ENCODE measurements at regions not wholly inside any gene's neighbourhood (a gene's known extent, or its start where the extent isn't known, plus 50 kb on each side); places are given as distances from the start of the nearest gene placed in this dataset.
"Not testable (repeated sequence)": the region's sequence is repeated elsewhere in the genome, so short reads cannot be mapped to it uniquely, and the experiment has no call there.

DNA sequence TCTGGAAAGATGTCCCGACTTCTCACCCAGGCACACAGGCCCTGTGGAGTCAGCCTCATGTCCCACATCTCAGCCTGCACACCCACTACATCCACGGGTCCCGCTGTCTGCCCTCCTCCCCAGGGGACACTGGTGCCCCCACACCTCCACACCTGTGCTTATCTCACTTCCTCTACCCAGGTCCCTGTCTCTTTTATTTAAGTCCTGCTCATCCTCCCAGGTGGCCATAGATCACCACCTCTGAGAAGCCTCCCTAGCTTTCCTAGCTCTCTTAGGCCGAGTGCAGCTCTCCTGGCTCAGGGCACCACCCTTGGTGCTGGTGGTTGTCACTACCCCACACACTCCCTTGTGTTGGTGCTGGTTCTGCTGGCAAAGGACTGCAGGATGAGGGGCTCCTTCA is 143.6 kb upstream of the PITX1 start:
- DNase-seq = no peak

DNA sequence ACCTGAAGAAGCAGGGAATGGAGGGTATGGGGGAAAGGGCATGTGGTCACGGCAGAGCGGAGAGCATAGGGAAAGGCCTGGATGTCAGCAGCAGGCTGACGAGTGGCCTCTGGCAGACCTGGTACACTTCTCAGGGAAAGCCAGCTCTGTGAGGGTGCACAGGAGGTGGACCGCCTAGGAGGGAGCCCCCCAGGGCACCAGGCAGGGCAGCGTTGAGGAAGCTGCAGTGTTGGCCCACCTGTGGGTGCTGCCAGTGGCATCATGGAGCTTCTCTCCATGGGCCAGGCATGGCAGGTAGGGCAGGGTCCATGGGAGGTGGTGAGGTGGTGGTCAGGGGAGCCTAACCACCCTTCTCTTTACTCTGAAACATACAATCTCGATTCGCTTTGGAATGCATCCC is 143.0 kb upstream of the PITX1 start:
- no peak for DNase-seq

DNA sequence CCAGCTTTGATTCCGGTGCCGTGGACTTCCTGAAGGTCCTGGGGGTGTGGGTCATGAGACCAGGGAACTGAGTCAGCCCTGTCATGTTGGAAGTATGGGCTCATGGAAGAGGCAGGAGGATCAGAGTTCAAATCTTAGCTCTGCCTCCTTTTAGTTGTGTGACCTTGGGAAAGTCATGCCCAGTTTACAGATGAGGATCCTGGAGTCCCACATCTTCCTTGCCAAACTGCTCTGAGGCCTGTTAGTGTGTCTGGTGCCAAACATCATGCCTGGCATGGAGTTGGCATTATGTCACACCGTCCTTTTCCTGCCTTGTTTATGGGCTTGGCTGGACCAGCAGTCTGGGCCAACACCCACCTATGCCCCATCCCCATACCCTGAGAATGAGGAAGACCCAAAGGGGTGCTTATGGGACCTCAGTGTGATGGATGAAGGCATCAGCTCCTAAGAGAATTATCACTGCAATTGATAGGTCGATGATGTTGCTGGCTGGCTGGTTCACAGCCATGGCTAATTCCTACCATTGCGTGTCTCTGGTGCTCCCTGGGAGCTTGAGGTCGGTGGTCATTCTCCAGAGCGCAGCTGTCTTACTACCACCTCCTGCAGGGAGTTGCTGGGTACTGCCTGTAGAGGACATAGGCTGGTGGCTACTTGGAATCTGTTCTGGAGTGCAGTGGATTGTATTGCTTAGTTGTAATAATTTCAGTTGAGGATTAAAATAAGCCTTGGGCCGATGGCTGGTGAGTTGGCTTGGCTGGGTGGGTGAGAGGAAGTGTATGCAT is 140.5 kb upstream of the PITX1 start:
- no peak for DNase-seq

DNA sequence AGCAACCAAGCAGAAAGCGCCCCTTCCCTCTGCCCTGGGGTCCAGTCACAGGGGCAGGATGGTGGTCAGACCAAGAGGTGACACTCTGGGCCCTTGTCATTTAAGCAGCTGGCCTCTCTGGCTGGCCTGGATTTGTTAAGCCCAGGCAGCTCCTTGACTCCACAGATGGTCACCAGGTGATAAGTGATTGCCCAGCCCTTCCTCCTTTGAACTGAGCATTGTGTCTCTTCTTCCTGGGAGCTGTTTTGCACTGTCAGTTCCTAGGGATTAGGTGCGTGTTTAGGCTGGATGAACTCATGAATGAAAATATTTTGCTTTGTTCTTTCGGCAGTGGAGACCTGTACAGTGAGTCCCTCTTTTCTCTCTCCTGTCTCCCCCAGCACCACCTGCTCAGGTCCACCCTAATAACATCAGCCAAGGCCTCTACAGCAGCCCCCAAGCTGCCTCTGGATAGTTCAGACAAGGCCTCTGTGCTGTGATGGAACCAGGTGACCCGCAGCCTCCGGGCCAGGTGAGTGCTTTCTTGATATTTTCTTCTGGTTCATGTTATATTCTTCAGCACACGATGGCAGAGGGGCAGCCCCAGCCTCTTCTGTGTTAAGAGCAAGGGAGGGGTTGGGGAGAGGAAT is 139.7 kb upstream of the PITX1 start:
- no peak for DNase-seq

DNA sequence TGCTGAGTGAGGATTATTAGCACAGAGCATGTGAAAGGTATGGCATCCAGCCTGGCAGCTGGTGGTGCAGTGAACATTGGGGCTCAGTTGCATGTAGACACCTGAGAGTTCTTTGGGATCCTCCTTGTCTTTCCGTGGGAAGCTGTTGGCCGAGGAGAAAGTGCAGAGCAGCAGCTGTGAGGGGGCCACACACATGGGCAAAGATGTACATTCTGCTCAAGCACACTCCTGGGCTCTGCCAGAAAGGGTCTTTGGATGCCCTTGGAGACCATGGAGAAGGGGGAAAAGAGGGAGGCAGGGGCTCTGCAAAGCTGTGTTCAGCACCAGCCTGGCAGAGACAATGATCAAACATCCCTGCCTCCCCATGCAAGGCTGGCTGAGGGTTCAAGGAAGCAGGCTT is 138.7 kb upstream of the PITX1 start:
- DNase-seq = no peak

DNA sequence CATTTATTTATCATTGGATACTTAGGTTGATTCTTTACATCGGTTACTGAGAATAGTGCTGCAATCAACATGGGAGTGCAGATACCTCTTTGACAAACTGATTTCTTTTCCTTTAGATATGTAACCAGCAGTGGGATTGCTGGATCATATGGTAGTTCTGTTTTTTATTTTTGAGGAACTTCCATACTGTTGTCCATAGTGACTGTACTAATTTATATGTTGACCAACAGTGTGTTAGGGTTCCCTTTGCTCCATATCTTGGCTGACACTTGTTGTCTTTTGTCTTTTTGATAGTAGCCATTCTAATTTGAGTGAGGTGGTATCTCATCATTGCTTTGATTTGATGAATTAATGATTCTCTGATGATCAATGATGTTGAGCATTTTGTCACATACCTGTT is 137.3 kb upstream of the PITX1 start:
- DNase-seq = no peak

DNA sequence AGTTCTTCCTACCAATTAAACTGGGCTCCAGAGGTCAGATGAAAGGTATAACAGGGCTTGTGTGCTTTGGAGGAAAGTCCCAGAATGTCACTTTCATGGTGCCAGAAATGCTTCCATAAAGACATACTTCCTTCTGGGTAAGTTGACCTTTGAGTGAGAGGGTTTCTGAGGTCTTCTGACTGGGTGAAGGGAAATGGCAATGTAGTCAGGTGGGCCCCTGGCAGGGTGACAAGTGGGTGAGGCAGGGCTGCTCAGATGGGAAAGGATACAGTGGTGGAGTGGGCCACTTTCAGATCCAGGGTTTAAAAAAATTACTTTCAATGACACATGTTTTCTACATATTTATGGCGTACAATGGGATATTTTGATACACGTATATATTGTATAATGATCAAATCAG is 136.5 kb upstream of the PITX1 start:
- DNase-seq = no peak

DNA sequence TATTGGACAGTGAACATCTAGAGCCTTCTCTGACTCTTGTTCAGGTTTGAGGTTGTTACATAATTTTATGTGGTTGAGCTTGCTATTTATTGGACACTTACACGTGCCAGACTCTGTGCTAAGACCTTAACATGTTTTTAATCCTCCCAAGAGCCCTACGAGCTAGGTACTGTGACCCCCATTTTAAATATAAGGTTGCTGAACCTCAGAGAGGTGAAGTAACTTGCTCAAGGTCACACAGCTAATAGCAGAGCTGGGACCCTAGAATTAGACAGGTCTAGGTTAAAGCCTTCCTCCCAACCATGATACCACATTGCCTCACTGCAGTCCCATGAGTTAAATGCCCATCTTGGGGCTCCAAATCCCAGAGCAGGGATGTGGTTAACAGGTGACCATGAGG is 135.7 kb upstream of the PITX1 start:
- DNase-seq = no peak

DNA sequence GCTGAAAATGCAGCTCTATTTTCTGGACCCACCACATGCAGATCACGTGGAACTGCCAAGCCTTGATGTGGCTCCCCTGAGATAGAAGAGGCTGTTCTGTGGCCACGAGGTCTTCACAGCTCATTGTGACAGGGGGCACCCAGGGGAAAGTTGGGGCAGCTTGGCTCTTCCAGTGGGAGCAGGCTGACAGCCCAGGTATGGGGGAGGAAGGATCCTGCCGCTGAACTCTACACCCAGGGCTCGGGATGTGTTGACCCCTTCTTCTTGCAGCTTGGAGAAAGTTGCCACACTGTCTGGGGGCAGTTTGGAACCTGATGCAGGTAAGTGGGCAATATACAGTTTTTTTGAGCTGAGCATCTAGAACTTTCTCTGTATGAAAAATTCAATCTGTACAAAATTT is 133.6 kb upstream of the PITX1 start:
- no peak for DNase-seq

DNA sequence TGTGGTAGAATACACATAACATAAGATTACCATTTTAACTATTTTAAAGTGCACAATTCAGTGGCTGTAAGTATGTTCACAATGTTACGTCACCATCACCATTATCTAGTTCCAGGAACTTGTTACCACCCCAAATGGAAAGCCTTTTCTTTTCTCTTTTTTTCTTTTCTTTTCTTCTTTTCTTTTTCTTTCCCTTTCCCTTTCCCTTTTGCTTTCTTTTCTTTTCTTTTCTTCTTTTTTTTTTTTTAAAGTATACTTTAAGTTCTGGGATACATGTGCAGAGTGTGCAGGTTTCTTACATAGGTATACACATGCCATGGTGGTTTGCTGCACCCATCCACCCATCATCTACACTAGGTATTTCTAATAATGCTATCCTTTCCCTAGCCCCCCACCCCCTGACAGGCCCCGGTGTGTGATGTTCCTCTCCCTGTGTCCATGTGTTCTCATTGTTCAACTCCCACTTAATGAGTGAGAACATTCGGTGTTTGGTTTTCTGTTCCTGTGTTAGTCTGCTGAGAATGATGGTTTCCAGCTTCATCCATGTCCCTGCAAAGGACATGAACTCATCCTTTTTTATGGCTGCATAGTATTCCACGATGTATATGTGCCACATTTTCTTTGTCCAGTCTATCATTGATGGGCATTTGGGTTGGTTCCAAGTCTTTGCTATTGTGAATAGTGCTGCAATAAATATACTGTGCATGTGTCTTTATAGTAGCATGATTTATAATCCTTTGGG is 131.0 kb upstream of the PITX1 start:
- DNase-seq = not testable (repeated sequence)

DNA sequence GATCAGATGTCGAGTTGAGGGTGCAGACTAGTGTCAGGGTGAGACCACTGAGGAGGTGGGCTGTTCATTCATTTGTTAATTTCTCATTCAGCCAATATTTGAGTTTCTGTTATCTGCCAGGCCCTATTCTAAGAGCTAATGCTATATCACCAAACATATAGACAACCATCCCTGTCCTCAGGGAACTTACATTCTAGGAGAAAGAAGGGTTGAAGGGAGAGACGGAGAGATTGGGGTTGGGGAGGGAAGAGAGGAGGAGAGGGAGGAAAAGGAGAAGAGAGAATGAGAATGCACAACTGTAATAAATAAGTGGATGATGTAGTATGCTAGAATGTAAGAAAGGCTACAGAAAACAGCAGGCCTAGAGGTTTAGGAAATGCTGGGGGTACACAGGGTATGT is 129.9 kb upstream of the PITX1 start:
- no peak for DNase-seq

DNA sequence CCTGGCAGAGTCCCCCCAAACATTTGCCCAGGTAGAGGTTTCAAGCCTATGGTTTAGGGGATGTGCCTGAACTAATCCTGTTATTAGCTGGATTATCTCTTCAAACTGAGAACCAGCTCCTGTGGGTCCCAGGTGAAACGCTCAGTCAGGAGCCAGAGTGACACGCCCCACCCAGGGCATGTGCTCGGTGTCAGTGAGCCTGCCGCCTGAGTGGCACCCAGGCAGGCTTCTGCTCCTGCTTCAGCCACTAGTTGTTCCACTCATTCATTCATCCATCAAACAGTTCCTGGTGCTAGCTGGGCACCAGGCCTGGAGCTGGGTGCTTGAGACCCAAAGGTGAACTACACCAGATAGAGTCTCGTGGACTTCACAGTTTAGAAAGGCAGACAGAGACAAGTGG is 129.4 kb upstream of the PITX1 start:
- DNase-seq = no peak

DNA sequence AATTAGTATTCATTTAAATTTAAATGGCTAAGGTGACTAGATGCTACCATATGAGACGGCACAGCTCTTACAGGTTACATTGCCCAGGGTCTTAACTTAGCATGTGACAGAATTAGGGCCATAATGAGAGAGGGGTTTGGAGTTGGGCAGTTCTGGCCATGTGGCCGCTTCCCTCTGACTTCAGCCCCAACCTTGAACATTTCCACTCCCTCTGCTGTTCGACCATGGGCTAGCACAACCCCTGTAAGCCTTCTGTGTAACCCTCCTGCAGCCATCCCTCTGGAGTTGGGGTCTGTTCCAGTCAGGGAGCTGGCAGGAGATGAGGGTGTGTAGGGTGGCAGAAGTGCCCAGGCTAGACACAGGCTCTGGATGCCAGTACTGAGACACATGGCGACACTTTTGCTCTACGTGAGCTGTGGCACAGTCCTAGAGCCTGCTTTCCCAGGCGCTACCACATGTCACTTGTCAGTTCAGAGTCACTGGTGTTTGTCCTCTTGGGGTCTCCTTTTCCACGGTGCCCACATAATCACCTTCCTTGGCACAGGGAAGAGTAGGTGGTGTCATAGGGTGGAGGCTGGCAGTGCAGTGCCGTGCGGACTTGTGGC is 128.7 kb upstream of the PITX1 start:
- no peak for DNase-seq

DNA sequence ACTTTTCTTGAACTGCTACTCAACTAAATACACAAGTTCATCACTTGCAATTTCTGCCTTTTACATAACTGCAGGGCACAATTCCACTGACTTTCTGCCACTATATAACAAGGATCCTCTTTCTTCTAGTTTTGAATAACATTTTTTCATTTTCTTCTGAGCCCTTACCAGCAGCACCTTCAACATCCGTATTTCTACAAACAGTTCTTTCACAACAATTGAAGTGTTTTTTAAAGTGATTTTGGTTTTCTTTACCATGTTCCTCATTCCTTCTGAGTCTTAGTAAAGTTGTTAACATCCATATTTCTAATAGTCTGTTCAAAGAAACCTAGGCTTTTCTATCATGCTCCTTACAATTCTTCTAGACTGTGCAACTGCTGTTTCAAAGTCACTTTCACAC is 127.2 kb upstream of the PITX1 start:
- no peak for DNase-seq

DNA sequence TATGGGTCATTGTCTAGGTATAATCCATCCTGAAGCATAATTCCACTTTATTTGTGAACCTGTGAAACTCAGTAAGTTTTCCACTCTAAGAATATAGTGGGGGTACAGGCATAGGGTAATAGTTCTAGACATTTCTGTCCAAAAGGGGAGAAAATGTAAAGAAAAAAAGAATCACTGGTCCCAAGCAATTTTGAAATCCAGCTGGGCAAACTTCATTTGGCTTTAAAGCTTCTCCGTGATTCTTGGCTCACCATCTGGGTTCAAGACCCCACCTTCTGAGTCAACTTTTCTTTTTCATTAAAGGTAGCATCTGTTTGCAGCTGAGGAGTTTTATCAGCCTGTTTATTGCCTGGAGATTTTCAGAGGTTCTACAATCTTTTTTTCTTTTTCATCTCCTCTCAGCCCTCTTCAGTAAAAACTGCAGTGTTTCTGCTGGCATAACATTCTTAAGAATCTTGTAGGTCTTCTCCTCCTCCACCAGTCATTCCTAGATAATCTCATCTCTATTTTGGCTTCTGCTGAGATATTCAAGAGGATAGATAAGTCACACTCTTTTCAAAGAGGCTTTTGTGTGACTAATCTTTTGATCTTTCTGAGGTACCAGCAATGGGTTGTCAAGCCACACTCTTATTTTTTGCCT is 126.1 kb upstream of the PITX1 start:
- DNase-seq = no peak

DNA sequence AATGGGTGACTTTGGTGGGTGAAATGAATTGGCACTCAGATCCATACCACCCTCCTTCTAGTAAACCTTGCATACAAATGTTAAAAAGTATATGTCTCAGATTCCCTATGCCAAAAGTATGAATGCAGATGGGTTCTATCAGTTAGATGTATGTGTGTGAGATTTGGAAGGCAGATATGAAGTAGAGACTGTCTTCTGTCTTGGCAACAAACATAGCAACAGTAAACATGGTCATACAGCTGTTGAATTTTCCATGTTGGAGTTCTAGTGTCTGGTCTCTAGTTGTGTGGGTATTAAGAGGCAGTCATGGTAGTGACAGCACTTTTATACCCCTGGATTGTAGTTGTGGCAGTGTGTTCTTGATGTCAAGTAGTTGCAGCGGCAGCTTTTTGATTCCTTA is 125.6 kb upstream of the PITX1 start:
- DNase-seq = no peak

DNA sequence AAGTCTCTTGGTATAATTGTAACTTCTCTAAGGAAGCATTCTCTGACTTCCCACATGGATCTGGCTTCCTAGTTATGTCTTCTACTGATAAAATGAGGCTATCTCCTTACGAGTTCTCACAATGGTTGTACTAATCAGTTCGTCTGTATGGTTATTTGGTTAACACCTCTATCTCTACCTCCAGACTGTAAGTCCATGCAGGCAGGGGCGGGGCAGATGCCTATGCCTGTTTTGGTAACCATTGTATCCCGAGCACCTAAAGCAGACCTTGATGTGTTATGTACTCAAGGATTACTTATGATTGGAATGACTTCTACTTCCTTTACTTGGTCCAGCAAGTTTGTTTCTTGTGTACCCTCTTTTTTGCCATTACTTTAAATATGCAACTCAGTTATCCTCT is 125.0 kb upstream of the PITX1 start:
- no peak for DNase-seq

DNA sequence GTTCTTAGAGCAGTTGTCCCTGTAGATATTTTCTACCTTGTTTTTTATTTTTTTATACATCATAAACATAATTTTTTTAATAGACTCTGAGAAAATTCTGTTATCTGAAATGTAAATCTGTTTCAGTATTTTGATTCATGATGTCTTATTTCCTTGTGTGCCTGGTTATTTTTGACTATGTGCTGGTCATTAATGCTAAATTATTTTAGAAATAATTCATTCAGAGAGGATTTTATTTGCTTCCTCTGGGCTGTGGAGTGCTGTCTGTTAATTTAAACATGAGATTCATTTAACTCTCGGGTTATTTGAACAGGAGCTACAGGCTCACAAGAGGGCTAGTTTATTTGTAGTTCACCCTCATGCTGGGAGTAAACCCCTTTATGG is 124.3 kb upstream of the PITX1 start:
- no peak for DNase-seq

DNA sequence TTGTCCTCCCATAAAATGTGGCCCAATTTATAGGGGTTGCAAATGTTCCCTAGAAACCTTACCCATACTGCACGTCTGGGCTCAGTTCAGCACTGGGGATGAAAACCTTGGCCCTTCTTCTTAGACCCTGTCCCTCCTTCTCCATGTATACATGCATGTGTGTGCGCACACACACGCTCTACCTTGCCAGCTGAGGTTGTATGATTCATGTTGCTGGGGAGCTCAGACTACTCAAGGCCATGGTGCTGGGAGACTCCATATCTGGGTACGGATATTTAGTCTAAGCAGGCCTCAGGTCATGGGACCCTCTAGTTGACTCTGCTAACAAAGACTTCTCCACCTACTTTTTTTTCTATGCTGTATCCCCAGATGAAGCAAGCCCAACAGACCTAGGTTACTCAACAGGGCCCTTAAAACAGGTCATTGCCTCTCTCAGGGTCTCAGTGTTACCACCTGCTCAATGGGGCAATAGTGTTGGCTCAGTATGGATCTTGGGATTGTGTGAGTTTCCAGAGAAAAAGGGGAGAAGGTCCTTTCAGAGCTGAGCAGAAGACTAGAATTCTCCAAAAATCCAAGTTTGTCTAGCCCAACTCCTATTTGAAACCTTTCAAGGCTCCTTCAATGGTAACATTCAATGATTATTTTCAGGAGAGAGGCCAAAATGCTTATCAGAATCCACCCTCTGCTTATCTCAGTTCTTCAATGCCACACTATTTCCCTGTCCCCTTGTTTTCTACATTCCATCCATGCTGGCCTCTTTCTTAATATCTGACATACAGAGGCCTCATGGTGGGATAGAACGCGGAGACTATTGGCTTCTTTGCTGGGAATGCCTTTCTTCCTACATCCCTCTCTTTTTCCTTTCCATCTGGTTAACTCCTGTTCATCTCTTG is 123.6 kb upstream of the PITX1 start:
- no peak for DNase-seq

DNA sequence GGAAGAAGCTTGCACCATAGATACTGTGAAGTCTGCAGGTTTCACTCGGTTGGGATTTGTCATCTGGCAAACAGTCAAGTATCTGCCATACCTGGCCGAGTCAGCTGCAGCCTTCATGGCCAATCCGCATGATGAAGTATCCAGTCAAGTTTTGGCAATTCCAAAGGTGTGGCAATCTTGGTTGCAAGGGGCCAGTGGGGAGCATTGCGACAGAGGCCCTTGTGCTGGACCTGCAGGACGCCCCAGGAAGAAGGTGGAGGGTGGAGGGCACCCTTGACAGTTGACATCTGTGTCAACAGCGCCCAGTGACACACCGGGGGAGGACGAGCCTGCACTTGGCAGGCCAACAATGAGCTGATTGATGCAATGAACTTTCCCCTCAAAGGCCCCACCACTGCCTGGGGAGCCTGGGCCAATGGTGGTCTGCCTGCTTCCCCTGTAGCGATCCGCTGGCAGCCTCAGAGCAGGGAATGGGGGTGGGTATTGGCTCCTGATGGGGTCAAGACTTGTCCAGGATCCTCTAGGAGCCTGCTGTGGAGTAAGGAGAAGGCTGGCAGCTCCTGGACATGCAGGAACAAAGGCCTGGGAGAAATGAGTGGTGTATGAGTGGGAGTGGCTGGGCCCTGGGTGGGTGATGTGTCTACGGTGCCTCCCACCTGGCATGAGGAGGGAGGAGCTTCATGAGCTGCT is 122.8 kb upstream of the PITX1 start:
- no peak for DNase-seq

DNA sequence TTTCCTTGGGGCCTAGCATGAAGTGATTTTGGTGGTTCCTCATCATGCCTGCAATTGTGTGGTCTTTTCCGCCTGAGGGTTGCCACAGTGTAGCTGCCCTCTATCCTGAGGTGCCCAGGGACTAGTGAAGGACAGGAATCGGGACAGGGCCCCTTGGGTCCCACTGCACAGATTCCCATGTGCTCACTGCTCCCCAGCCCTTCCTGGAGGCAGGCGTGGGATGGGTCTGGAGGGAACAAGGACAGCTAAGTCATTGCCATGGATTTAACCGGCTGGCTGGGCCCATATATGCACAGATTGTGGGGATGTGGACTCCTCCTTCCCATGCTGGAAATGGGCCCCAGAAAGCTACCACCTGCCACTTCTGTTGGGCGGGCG is 122.3 kb upstream of the PITX1 start:
- no peak for DNase-seq
